SU-DHL-6 (cell line): ENCODE measurements at regions not wholly inside any gene's neighbourhood (a gene's known extent, or its start where the extent isn't known, plus 50 kb on each side); places are given as distances from the start of the nearest gene placed in this dataset.

Source experiments
- H2AFZ ChIP-seq: fragments of 200-600 bp; sonication (generic); 2 replicates; pipeline ENCODE4 v1.6.1; 2014; ENCODE audit warnings: low read depth, mild to moderate bottlenecking, moderate library complexity, mixed read lengths, antibody characterized with exemption, low read length; ENCODE audit not compliant: severe bottlenecking
- H3F3A ChIP-seq: fragments of 200-600 bp; shearing (Covaris generic); 2 replicates; pipeline ENCODE4 v1.6.0; 2016; ENCODE audit warnings: antibody characterized with exemption, mild to moderate bottlenecking; ENCODE audit not compliant: insufficient read depth
- H3K27ac ChIP-seq: fragments of 200-600 bp; sonication (generic); 2 replicates; pipeline ENCODE4 v1.5.1; 2016; ENCODE audit warnings: low read depth, mild to moderate bottlenecking, low read length, moderate library complexity, mixed read lengths
- H3K27me3 ChIP-seq: fragments of 200-600 bp; sonication (generic), shearing (Covaris generic); 2 replicates; pipeline ENCODE4 v1.6.0; 2014; ENCODE audit warnings: mild to moderate bottlenecking, low read length
- H3K36me3 ChIP-seq: fragments of 200-600 bp; sonication (generic); 2 replicates; pipeline ENCODE4 v1.6.1; 2014; ENCODE audit warnings: mild to moderate bottlenecking, low read length, mixed read lengths
- H3K4me2 ChIP-seq: fragments of 300-600, 200-600 bp; shearing (Covaris generic), sonication (generic); 2 replicates; pipeline ENCODE4 v1.6.0; 2014; ENCODE audit warnings: low read length, low read depth, mild to moderate bottlenecking; ENCODE audit not compliant: poor library complexity, severe bottlenecking
- H3K4me3 ChIP-seq: fragments of 200-600 bp; sonication (generic); 2 replicates; pipeline ENCODE4 v1.5.1; 2014; ENCODE audit warnings: antibody characterized with exemption, low read length, mild to moderate bottlenecking, mixed read lengths; ENCODE audit not compliant: insufficient read depth, poor library complexity, severe bottlenecking
- H3K79me2 ChIP-seq: fragments of 200-600 bp; sonication (generic); 2 replicates; pipeline ENCODE4 v1.6.1; 2014; ENCODE audit warnings: mild to moderate bottlenecking, low read length, moderate library complexity; ENCODE audit not compliant: insufficient read depth
- H3K9ac ChIP-seq: fragments of 200-600 bp; sonication (generic); 2 replicates; pipeline ENCODE4 v1.7.0; 2014; ENCODE audit warnings: mild to moderate bottlenecking, low read length
- H3K9me2 ChIP-seq: fragments of 200-600 bp; sonication (generic); replicated peaks from 2 replicates; pipeline ENCODE4 v1.6.1; 2014; ENCODE audit warnings: low read length; ENCODE audit not compliant: insufficient read depth
- H3K9me3 ChIP-seq: fragments of 200-600 bp; sonication (generic); 2 replicates; pipeline ENCODE4 v1.6.1; 2014; ENCODE audit warnings: low read length, mixed read lengths; ENCODE audit not compliant: insufficient read depth
- H4K20me1 ChIP-seq: fragments of 200-600 bp; sonication (generic); 2 replicates; pipeline ENCODE4 v1.6.1; 2014; ENCODE audit warnings: low read depth, mild to moderate bottlenecking, antibody characterized with exemption, low read length, moderate library complexity, mixed read lengths
- EZH2phosphoT487 ChIP-seq: fragments of 200-600 bp; sonication (generic), shearing (Covaris generic); conservative IDR thresholded peaks from 2 replicates; pipeline ENCODE4 v1.6.1; 2018; ENCODE audit warnings: mild to moderate bottlenecking, antibody characterized with exemption, low read length, moderate library complexity, mixed read lengths
- TF ChIP-seq, protein P1 (sequence below): fragments of 200-600 bp; sonication (generic); IDR thresholded peaks from one replicate; pipeline ENCODE4 v1.5.1; 2017; ENCODE audit warnings: antibody characterized with exemption, mild to moderate bottlenecking, low read length, moderate library complexity; ENCODE audit not compliant: insufficient read depth, poor library complexity, severe bottlenecking

DNA sequence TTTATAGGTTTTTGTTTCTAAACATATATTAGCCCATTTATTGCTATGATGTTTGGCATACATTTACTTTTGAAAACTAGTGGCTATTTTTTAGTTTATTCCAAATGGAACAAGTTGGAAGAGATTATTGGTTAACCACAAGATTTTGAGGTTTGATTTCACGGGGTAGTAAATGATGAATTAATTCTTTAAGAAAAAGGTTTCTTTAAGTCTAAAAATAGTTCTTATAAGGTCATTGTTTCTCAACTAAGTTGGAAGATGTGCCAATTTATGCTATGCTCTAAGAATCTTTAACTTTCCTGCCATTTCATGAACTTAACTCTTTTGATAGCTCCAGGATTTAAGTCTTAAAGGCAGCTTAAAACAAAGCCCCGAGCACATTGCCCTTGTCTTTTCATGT is 183.8 kb downstream of the LMO4 start:
- no peak for TF ChIP-seq EZH2phosphoT487
- TF ChIP-seq, protein P1, sequence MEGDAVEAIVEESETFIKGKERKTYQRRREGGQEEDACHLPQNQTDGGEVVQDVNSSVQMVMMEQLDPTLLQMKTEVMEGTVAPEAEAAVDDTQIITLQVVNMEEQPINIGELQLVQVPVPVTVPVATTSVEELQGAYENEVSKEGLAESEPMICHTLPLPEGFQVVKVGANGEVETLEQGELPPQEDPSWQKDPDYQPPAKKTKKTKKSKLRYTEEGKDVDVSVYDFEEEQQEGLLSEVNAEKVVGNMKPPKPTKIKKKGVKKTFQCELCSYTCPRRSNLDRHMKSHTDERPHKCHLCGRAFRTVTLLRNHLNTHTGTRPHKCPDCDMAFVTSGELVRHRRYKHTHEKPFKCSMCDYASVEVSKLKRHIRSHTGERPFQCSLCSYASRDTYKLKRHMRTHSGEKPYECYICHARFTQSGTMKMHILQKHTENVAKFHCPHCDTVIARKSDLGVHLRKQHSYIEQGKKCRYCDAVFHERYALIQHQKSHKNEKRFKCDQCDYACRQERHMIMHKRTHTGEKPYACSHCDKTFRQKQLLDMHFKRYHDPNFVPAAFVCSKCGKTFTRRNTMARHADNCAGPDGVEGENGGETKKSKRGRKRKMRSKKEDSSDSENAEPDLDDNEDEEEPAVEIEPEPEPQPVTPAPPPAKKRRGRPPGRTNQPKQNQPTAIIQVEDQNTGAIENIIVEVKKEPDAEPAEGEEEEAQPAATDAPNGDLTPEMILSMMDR, result no peak
- Histone ChIP-seq H3K9ac (no peak overlapping the region), H4K20me1 (no peaks in the 10 kb centered on the region), H3K9me2 (no peaks in the 10 kb centered on the region), H3K79me2 (no peaks in the 10 kb centered on the region), H3F3A (no peaks in the 10 kb centered on the region), H3K4me3 (no peak overlapping the region), H3K4me2 (no peak overlapping the region), H3K9me3 (no peaks in the 10 kb centered on the region), H3K27me3 (no peaks in the 10 kb centered on the region), H3K27ac (no peak overlapping the region), H3K36me3 (no peaks in the 10 kb centered on the region), H2AFZ (no peak overlapping the region)

GRCh38 chr1:87513255-87513654 is 184.6 kb downstream of the LMO4 start:
- no peak overlapping the region for H3K4me2 ChIP-seq
- TF ChIP-seq, protein P1, result no peak
- TF ChIP-seq EZH2phosphoT487, result no peak
- no peaks in the 10 kb centered on the region for H3K79me2 ChIP-seq
- no peaks in the 10 kb centered on the region for H4K20me1 ChIP-seq
- no peaks in the 10 kb centered on the region for H3K27me3 ChIP-seq
- H3K36me3 ChIP-seq, result no peaks in the 10 kb centered on the region
- no peaks in the 10 kb centered on the region for H3K9me2 ChIP-seq
- no peak overlapping the region for H2AFZ ChIP-seq
- H3K27ac ChIP-seq, result no peak overlapping the region
- H3F3A ChIP-seq, result no peaks in the 10 kb centered on the region
- H3K9ac ChIP-seq, result no peak overlapping the region
- H3K9me3 ChIP-seq, result no peaks in the 10 kb centered on the region
- no peak overlapping the region for H3K4me3 ChIP-seq

GRCh38 chr1:87513966-87514660 is 185.4 kb downstream of the LMO4 start:
- no peaks in the 10 kb centered on the region for H3K36me3 ChIP-seq
- no peak overlapping the region for H3K4me3 ChIP-seq
- no peak overlapping the region for H2AFZ ChIP-seq
- H3F3A ChIP-seq, result no peaks in the 10 kb centered on the region
- no peak overlapping the region for H3K4me2 ChIP-seq
- H3K79me2 ChIP-seq, result no peaks in the 10 kb centered on the region
- H3K9me3 ChIP-seq, result no peaks in the 10 kb centered on the region
- H3K27me3 ChIP-seq, result no peaks in the 10 kb centered on the region
- H3K27ac ChIP-seq, result no peak overlapping the region
- TF ChIP-seq, protein P1, result no peak
- no peak for TF ChIP-seq EZH2phosphoT487
- H4K20me1 ChIP-seq, result no peaks in the 10 kb centered on the region
- H3K9ac ChIP-seq, result no peak overlapping the region
- H3K9me2 ChIP-seq, result no peaks in the 10 kb centered on the region
